ENCODE measurements at regions not wholly inside any gene's neighbourhood (a gene's known extent, or its start where the extent isn't known, plus 50 kb on each side); places are given as distances from the start of the nearest gene placed in this dataset.
"Not testable (repeated sequence)": the region's sequence is repeated elsewhere in the genome, so short reads cannot be mapped to it uniquely, and the experiment has no call there.

DNA sequence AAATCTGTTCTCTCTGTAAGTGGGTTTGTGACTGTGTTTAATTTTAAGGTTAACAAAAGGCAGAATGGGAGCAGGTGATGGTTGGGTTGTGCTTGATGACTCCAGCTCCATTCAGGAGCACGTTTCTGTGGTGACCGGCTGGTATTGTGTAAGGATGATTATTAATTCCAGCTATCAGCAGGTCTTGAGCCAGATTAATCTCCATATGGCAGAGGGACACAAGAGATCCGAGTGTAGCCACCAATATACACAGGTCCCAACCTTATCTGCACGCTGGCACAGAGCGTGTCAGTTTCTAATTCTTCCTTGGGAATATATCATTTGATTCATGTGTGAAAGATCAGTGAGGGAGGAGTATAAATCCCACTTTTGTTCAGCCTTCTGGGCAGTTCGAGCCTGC, 199.0 kb upstream of the DCC start:
- DNase-seq (ENCODE audit: low read depth, low spot score): no peak
- no peak overlapping the region for H3K4me3 ChIP-seq (ENCODE audit: low read length)

DNA sequence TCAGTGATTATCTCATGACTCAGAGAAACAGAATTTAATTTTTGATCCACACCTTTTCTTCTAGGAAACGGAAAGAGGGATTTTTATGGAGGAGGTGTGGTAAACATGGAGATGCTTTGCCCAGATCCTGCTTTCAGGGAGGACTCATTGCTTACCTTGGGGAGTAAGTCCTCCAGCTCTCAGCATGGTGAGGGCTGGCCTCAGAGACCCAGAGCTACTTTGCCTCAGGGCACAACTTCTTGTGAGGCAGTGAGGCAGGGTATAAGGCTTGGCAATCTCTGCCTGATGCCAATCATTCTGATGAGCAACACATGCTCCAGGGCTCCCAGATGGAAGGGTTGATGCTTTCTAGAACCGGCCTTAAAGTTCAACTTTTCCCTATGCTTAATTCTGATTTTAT, 189.9 kb upstream of the DCC start:
- no peak overlapping the region for H3K4me3 ChIP-seq (ENCODE audit: low read length)
- DNase-seq (ENCODE audit: low read depth, low spot score): no peak

GRCh38 chr18:52152036-52152435, 188.0 kb upstream of the DCC start:
- DNase-seq (ENCODE audit: low read depth, low spot score): no peak
- H3K4me3 ChIP-seq (ENCODE audit: low read length): no peak overlapping the region

- H3K4me3 ChIP-seq (ENCODE audit: low read length): no peak overlapping the region
- no peak for DNase-seq (ENCODE audit: low read depth, low spot score)
Measured at GRCh38 chr18:52156166-52156565, 183.8 kb upstream of the DCC start.

DNA sequence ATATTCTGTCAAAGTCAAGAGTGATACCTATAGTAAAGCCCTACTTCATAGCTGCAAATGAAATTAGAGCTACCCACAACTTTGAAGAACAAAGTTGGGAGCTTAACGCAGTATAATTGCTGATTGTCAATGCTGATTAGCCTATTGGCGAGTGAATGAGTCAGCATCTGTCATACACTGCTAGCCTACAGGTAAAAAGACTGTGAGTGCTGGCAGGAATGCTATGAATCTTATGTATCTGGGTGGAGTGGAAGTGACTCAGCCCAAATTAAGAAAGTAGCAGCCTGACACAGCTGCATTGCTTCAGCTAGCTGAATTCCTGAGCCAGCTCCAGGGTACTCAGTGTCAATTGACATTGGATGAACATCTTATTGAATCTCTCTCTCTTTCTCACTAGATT, 179.4 kb upstream of the DCC start:
- DNase-seq (ENCODE audit: low read depth, low spot score): no peak
- H3K4me3 ChIP-seq (ENCODE audit: low read length): no peak overlapping the region

GRCh38 chr18:52163478-52163877, 176.5 kb upstream of the DCC start:
- no peak for DNase-seq (ENCODE audit: low read depth, low spot score)
- H3K4me3 ChIP-seq (ENCODE audit: low read length): no peak overlapping the region

GRCh38 chr18:52168131-52168530, 171.9 kb upstream of the DCC start:
- not testable (repeated sequence) for DNase-seq (ENCODE audit: low read depth, low spot score); H3K4me3 ChIP-seq (ENCODE audit: low read length)

DNA sequence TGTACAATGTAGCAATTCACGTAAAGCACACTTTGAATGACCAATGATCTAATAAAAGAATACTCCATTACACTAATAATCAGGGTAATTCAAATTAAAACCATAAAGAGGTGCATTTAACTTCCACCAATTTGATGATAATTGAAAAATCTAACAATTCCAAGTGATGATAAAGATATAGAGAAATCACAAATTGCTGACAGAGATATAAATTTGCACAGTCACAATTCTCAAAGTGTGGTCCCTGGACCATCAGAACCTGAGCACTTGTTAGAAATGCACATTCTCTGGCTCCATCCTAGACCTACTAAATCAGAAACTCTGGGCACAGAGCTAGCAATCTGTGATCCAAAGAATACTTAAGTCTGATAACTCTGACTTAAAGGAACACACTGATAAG, 165.8 kb upstream of the DCC start:
- H3K4me3 ChIP-seq (ENCODE audit: low read length): no peak overlapping the region
- DNase-seq (ENCODE audit: low read depth, low spot score): no peak

DNA sequence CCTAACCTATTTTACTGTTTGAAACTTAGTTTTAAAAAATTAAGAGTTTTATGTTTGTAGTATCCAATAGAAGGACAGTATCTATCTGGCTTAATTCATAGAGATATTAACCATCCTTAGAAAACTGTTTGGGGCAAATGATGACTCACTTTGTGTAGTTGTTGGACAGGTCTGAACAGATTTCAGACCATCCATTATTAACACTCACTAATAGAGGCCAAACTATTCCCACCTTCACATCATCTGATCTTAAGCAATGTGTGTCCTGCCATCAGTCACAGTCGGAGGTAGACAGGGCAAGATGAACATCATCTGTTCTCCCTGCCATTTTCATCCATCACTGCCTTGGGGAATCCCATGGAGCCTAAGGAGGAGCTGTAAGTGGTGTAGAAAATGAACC, 164.6 kb upstream of the DCC start:
- H3K4me3 ChIP-seq (ENCODE audit: low read length): no peak overlapping the region
- DNase-seq (ENCODE audit: low read depth, low spot score): no peak

- no peak for DNase-seq (ENCODE audit: low read depth, low spot score)
- no peak overlapping the region for H3K4me3 ChIP-seq (ENCODE audit: low read length)
Measured at GRCh38 chr18:52183107-52183506, 156.9 kb upstream of the DCC start.

DNA sequence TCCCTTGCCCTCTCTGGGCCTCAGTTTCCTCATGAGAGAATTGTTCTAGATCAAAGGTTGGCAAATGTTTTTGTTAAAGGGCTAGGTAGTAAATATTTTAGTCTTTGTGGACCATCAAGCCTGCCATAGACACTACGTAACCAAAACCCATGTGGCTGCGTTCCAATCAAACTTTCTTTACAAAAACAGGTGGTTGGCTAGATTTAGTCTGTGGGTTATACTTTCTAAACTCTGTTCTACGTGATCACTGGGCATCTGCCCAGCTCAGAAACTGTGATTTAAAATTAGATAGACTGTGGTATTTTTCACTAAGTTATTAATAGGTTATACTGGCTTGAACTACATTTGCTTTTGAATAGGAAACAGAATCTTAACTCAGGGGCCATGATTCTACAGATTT, 149.8 kb upstream of the DCC start:
- no peak overlapping the region for H3K4me3 ChIP-seq (ENCODE audit: low read length)
- DNase-seq (ENCODE audit: low read depth, low spot score): no peak

GRCh38 chr18:52190631-52191030, 149.4 kb upstream of the DCC start:
- DNase-seq (ENCODE audit: low read depth, low spot score): no peak
- H3K4me3 ChIP-seq (ENCODE audit: low read length): no peak overlapping the region

- H3K4me3 ChIP-seq (ENCODE audit: low read length): no peak overlapping the region
- DNase-seq (ENCODE audit: low read depth, low spot score): no peak
Measured at GRCh38 chr18:52200406-52200805, 139.6 kb upstream of the DCC start.

GRCh38 chr18:52200921-52201663, 138.9 kb upstream of the DCC start:
- no peak for DNase-seq (ENCODE audit: low read depth, low spot score)
- no peak overlapping the region for H3K4me3 ChIP-seq (ENCODE audit: low read length)

GRCh38 chr18:52208646-52209045, 131.4 kb upstream of the DCC start:
- H3K4me3 ChIP-seq (ENCODE audit: low read length): no peak overlapping the region
- no peak for DNase-seq (ENCODE audit: low read depth, low spot score)

- no peak for DNase-seq (ENCODE audit: low read depth, low spot score)
- no peak overlapping the region for H3K4me3 ChIP-seq (ENCODE audit: low read length)
Measured at GRCh38 chr18:52216109-52216508, 123.9 kb upstream of the DCC start.

GRCh38 chr18:52216666-52217065, 123.3 kb upstream of the DCC start:
- no peak for DNase-seq (ENCODE audit: low read depth, low spot score)
- H3K4me3 ChIP-seq (ENCODE audit: low read length): no peak overlapping the region

DNA sequence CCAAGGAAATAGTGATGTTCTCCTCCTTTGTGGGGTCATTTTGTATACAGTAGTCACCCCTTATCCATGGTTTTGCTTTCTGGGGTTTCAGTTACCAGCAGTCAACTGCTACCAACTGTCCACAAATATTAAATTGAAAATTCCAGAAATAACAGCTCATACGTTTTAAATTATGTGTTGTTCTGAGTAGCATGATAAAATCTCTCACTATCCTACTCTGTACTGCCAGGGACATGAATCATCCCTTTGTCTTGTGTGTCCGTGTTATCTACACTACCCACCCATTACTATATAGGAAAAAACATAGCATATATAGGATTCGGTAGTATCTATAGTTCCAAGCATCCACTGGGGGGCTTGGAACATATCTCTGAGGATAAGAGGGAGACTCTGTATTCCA, 120.9 kb upstream of the DCC start:
- DNase-seq (ENCODE audit: low read depth, low spot score): no peak
- H3K4me3 ChIP-seq (ENCODE audit: low read length): no peak overlapping the region

DNA sequence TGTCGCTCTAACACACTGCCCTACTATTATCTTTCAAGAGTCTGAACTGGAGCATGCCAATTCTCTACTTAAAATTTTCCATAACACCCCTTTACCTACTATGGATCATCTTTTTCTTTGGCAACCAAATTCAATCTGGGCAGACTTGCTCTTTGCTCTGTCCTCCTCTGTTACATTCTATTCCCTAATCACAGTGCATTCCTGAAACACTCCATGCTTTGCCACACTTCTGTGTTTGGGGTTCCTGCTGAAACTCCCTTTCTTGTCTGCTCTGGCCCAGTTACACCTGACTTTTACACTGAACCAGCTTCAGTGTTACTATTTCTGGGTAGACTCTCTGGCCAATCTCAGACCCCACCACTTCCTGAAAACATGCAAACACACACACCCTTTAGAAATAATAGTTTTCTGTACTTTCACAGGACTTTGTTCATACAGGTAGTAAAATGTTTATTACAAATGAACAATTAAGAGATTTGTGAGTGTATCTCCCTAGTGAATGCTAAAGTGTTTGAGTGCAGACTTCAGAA, 119.9 kb upstream of the DCC start:
- no peak overlapping the region for H3K4me3 ChIP-seq (ENCODE audit: low read length)
- no peak for DNase-seq (ENCODE audit: low read depth, low spot score)

GRCh38 chr18:52222211-52222610, 117.8 kb upstream of the DCC start:
- no peak overlapping the region for H3K4me3 ChIP-seq (ENCODE audit: low read length)
- DNase-seq (ENCODE audit: low read depth, low spot score): no peak

GRCh38 chr18:52227536-52227935, 112.5 kb upstream of the DCC start:
- no peak overlapping the region for H3K4me3 ChIP-seq (ENCODE audit: low read length)
- no peak for DNase-seq (ENCODE audit: low read depth, low spot score)

Measured in Jurkat, Clone E6-1 (cell line).